Stimulated activated CD4-positive, alpha-beta T cell treated with anti-CD3 and anti-CD28 coated beads, Interleukin-4, amount 100 ng/mL, for 1 hour (primary cell): ENCODE measurements at regions not wholly inside any gene's neighbourhood (a gene's known extent, or its start where the extent isn't known, plus 50 kb on each side); places are given as distances from the start of the nearest gene placed in this dataset.

Source experiments
- DNase-seq: peaks from one replicate; pipeline ENCODE4 v3.0.0-alpha.2; 2020

GRCh38 chr14:89600029-89600428, 183.0 kb upstream of the FOXN3 start:
- no peak for DNase-seq

- no peak for DNase-seq
Observed at GRCh38 chr14:89598548-89599186, 181.6 kb upstream of the FOXN3 start.

GRCh38 chr14:89592961-89593360, 175.9 kb upstream of the FOXN3 start:
- no peak for DNase-seq

- no peak for DNase-seq
Observed at GRCh38 chr14:89589400-89590118, 172.5 kb upstream of the FOXN3 start.

- no peak for DNase-seq
Observed at GRCh38 chr14:89588840-89589296, 171.8 kb upstream of the FOXN3 start.

- DNase-seq, result no peak
Observed at GRCh38 chr14:89588016-89588415, 171.0 kb upstream of the FOXN3 start.

GRCh38 chr14:89587136-89587420, 170.0 kb upstream of the FOXN3 start:
- DNase-seq, result no peak

- DNase-seq, result no peak
Observed at GRCh38 chr14:89586258-89587135, 169.5 kb upstream of the FOXN3 start.

- no peak for DNase-seq
Observed at GRCh38 chr14:89578156-89578555, 161.1 kb upstream of the FOXN3 start.

- no peak for DNase-seq
Observed at GRCh38 chr14:89576960-89577359, 159.9 kb upstream of the FOXN3 start.

- no peak for DNase-seq
Observed at GRCh38 chr14:89576145-89576927, 159.3 kb upstream of the FOXN3 start.

- DNase-seq, result no peak
Observed at GRCh38 chr14:89575386-89576061, 158.5 kb upstream of the FOXN3 start.

GRCh38 chr14:89574420-89574819, 157.4 kb upstream of the FOXN3 start:
- DNase-seq, result no peak

- DNase-seq, result no peak
Observed at GRCh38 chr14:89573399-89573657, 156.3 kb upstream of the FOXN3 start.

GRCh38 chr14:89572596-89573398, 155.8 kb upstream of the FOXN3 start:
- no peak for DNase-seq

GRCh38 chr14:89571491-89571890, 154.5 kb upstream of the FOXN3 start:
- DNase-seq, result no peak

GRCh38 chr14:89566644-89567415, 149.8 kb upstream of the FOXN3 start:
- no peak for DNase-seq

GRCh38 chr14:89566180-89566579, 149.1 kb upstream of the FOXN3 start:
- DNase-seq, result no peak

- DNase-seq, result no peak
Observed at GRCh38 chr14:89565607-89566006, 148.6 kb upstream of the FOXN3 start.

- no peak for DNase-seq
Observed at GRCh38 chr14:89564989-89565388, 148.0 kb upstream of the FOXN3 start.
